IMR-90 (cell line): ENCODE measurements at regions not wholly inside any gene's neighbourhood (a gene's known extent, or its start where the extent isn't known, plus 50 kb on each side); places are given as distances from the start of the nearest gene placed in this dataset.

Experiments
- ATAC-seq: fragments of 200-7000 bp; cut with Tn5 transposase; 2 replicates; pipeline ENCODE4 v1.9.1; 2020; ENCODE audit warnings: low read depth, mild to moderate bottlenecking, moderate library complexity
- BruUV-seq: library from RNA; stranded (reverse); fragments of 400-500 nt; replicated peaks from 2 replicates; lab custom pipeline; 2021; lab: Mats Ljungman, UMichigan
- CTCF ChIA-PET: fragments of 300-600 bp; formaldehyde crosslinking; extraction: SDS; loops from one replicate; lab custom pipeline; 2021; ENCODE audit warnings: antibody characterized with exemption; lab: Yijun Ruan, JAX
- POLR2A ChIA-PET: fragments of 300-600 bp; sonication (Branson Sonifier 250); formaldehyde crosslinking; loops from one replicate; lab custom pipeline; 2022; ENCODE audit warnings: antibody characterized with exemption; ENCODE audit not compliant: unreplicated experiment; lab: Charles Lee
- DNase-seq: peaks from one replicate; pipeline ENCODE4 v3.0.0; 2013
- H2AFZ ChIP-seq: replicated peaks from 2 replicates; pipeline ENCODE3; 2013; ENCODE audit warnings: low read length, mild to moderate bottlenecking; ENCODE audit not compliant: poor library complexity
- H2AK5ac ChIP-seq: 2 replicates; pipeline ENCODE4 v1.6.1; 2013; ENCODE audit warnings: low read depth, low read length, inconsistent platforms
- H2AK9ac ChIP-seq: replicated peaks from 2 replicates; pipeline ENCODE3; 2013; ENCODE audit warnings: mild to moderate bottlenecking, low read depth, low read length, moderate library complexity; ENCODE audit not compliant: poor library complexity
- H2BK120ac ChIP-seq: 2 replicates; pipeline ENCODE4 v1.6.1; 2013; ENCODE audit warnings: low read depth, low read length, inconsistent platforms
- H2BK15ac ChIP-seq: 3 replicates; pipeline ENCODE4 v1.6.1; 2013; ENCODE audit warnings: low read depth, low read length, inconsistent platforms
- H2BK20ac ChIP-seq: 2 replicates; pipeline ENCODE4 v1.6.1; 2013; ENCODE audit warnings: low read depth, mild to moderate bottlenecking, inconsistent platforms, low read length, moderate library complexity
- H2BK5ac ChIP-seq: 2 replicates; pipeline ENCODE4 v1.6.1; 2013; ENCODE audit warnings: mild to moderate bottlenecking, low read depth, low read length, inconsistent platforms; ENCODE audit not compliant: poor library complexity, severe bottlenecking
- H3K14ac ChIP-seq: replicated peaks from 2 replicates; pipeline ENCODE4 v1.6.1; 2013; ENCODE audit warnings: low read depth, low read length, inconsistent platforms
- H3K18ac ChIP-seq: 2 replicates; pipeline ENCODE4 v1.6.1; 2013; ENCODE audit warnings: low read depth, low read length, control low read depth
- H3K23ac ChIP-seq: 2 replicates; pipeline ENCODE4 v1.6.1; 2013; ENCODE audit warnings: low read depth, low read length, inconsistent platforms
- H3K27ac ChIP-seq: 2 replicates; pipeline ENCODE4 v1.5.1; 2013; ENCODE audit warnings: mild to moderate bottlenecking, control low read depth, low read length; ENCODE audit not compliant: insufficient read depth
- H3K27me3 ChIP-seq: 2 replicates; pipeline ENCODE4 v1.6.1; 2013; ENCODE audit warnings: low read length; ENCODE audit not compliant: control insufficient read depth, insufficient read depth
- H3K36me3 ChIP-seq: 2 replicates; pipeline ENCODE4 v1.6.1; 2013; ENCODE audit warnings: low read length, mixed read lengths; ENCODE audit not compliant: control insufficient read depth, insufficient read depth
- H3K4ac ChIP-seq: 2 replicates; pipeline ENCODE4 v1.6.1; 2013; ENCODE audit warnings: low read depth, low read length, inconsistent platforms
- H3K4me1 ChIP-seq: 2 replicates; pipeline ENCODE4 v1.6.1; 2013; ENCODE audit warnings: low read length, mixed read lengths; ENCODE audit not compliant: control insufficient read depth, insufficient read depth
- H3K4me2 ChIP-seq: 2 replicates; pipeline ENCODE4 v1.6.1; 2013; ENCODE audit warnings: low read depth, mild to moderate bottlenecking, control low read depth, low read length, moderate library complexity
- H3K4me3 ChIP-seq: 2 replicates; pipeline ENCODE4 v1.5.1; 2013; ENCODE audit warnings: low read depth, mild to moderate bottlenecking, control low read depth, low read length, moderate library complexity; ENCODE audit not compliant: insufficient read depth
- H3K56ac ChIP-seq: 2 replicates; pipeline ENCODE4 v1.6.1; 2013; ENCODE audit warnings: low read length, inconsistent platforms; ENCODE audit not compliant: insufficient read depth; ENCODE audit errors: extremely low read depth
- H3K79me1 ChIP-seq, 2 experiments: 2 replicates each; pipeline ENCODE4 v1.6.1; 2013; ENCODE audit warnings: low read length in 2 of 2, inconsistent platforms in 1 of 2, low read depth in 1 of 2
- H3K9ac ChIP-seq: 2 replicates; pipeline ENCODE4 v1.6.1; 2013; ENCODE audit warnings: low read depth, low read length, control low read depth
- H3K9me1 ChIP-seq: 2 replicates; pipeline ENCODE4 v1.6.1; 2013; ENCODE audit warnings: low read length, inconsistent platforms; ENCODE audit not compliant: insufficient read depth
- H3K9me3 ChIP-seq: 2 replicates; pipeline ENCODE4 v1.6.1; 2013; ENCODE audit warnings: low read length; ENCODE audit not compliant: control insufficient read depth, insufficient read depth
- H4K20me1 ChIP-seq: 2 replicates; pipeline ENCODE4 v1.6.1; 2013; ENCODE audit warnings: low read length, inconsistent platforms; ENCODE audit not compliant: insufficient read depth
- H4K5ac ChIP-seq: 2 replicates; pipeline ENCODE4 v1.6.1; 2013; ENCODE audit warnings: mild to moderate bottlenecking, low read depth, low read length, control low read depth
- H4K8ac ChIP-seq, 2 experiments: 2 replicates each; pipeline ENCODE4 v1.6.1; 2013; ENCODE audit warnings: low read depth in 2 of 2, low read length in 2 of 2, control low read depth in 1 of 2, inconsistent platforms in 1 of 2
- H4K91ac ChIP-seq: 2 replicates; pipeline ENCODE4 v1.6.1; 2013; ENCODE audit warnings: low read depth, low read length, inconsistent platforms; ENCODE audit not compliant: insufficient read depth
- BHLHE40 ChIP-seq: fragments of 150-350 bp; IDR thresholded peaks from 2 replicates; pipeline ENCODE4 v1.6.1; 2016; ENCODE audit warnings: mild to moderate bottlenecking, low read depth, low read length
- CHD1 ChIP-seq: IDR thresholded peaks from 2 replicates; pipeline ENCODE4 v1.6.1; 2012; ENCODE audit warnings: low read depth, low read length, improper control_type of control experiment
- MAFK ChIP-seq: IDR thresholded peaks from 2 replicates; pipeline ENCODE4 v1.6.1; 2012; ENCODE audit warnings: low read depth, low read length, improper control_type of control experiment
- MXI1 ChIP-seq: IDR thresholded peaks from 2 replicates; pipeline ENCODE4 v1.6.1; 2012; ENCODE audit warnings: low read depth, mild to moderate bottlenecking, low read length, moderate library complexity, borderline replicate concordance
- NFE2L2 ChIP-seq: fragments of 150-350 bp; IDR thresholded peaks from 2 replicates; pipeline ENCODE4 v1.6.1; 2016; ENCODE audit warnings: low read depth, mild to moderate bottlenecking, low read length
- POLR2A ChIP-seq: IDR thresholded peaks from 2 replicates; pipeline ENCODE4 v1.6.1; 2012; ENCODE audit warnings: mild to moderate bottlenecking, low read depth, low read length
- RAD21 ChIP-seq: IDR thresholded peaks from 2 replicates; pipeline ENCODE4 v1.6.1; 2012; ENCODE audit warnings: low read length, improper control_type of control experiment
- WGBS, 2 experiments: methylation state at CpG; one replicate each; pipeline versions ENCODE4 v1.1.5 to v1.1.7; 2013; ENCODE audit warnings: missing lambda C conversion rate in 2 of 2; ENCODE audit not compliant: insufficient read length in 1 of 2; ENCODE audit errors: extremely low coverage in 2 of 2; 5-methylcytosine and 5-hydroxymethylcytosine counted together
- dilution Hi-C: fragments of 300-500 bp; cut with HindIII; formaldehyde crosslinking; loops from one replicate; pipeline ENCODE4 v1.14.3; 2018; ENCODE audit warnings: low sequenced_read_pairs; ENCODE audit not compliant: unreplicated experiment
- in situ Hi-C: fragments of 300-500 bp; cut with MboI; formaldehyde crosslinking; loops from 3 replicates; pipeline ENCODE4 v1.14.3; 2019; ENCODE audit warnings: low sequenced_read_pairs, inconsistent platforms, mixed read lengths
- intact Hi-C: fragments of 100-400 bp; cut with micrococcal nuclease; formaldehyde crosslinking; loops from 2 replicates; pipeline ENCODE4 v1.10.0; 2022
- TF ChIP-seq, protein P1 (sequence below): fragments of 150-350 bp; IDR thresholded peaks from 2 replicates; pipeline ENCODE4 v1.6.1; 2017; ENCODE audit warnings: mild to moderate bottlenecking, antibody characterized with exemption, low read length, low read depth
- TF ChIP-seq, protein P2 (sequence below): fragments of 150-350 bp; IDR thresholded peaks from 2 replicates; pipeline ENCODE4 v1.6.1; 2016; ENCODE audit warnings: low read depth, mild to moderate bottlenecking, low read length, moderate library complexity, borderline replicate concordance

DNA sequence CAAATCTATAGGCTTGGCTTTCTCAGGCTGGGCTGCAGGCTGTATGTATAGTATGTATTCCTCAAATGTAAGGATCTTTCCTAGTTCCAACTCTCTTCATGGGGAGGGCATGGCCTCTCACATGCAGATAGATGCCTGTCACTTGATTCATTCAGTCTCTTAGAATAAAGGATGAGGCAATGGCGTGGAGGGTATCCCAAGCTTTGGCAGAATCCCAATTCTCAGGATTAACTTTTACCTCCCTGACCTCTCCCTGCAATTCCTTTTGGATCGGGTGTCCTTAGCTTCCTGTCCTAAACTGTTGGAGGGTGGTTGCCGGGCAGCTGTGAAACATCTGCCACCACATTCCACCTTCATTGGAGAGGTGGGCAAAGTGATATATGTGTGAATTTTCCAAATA is 80.3 kb downstream of the INSIG2 start:
- Histone ChIP-seq H4K91ac (no peak overlapping the region), H3K4me1 (no peaks in the 10 kb centered on the region), H4K8ac (no peak overlapping the region), H3K18ac (no peak overlapping the region), H2BK15ac (no peak overlapping the region), H2AK9ac (no peak overlapping the region), H3K9me1 (no peaks in the 10 kb centered on the region), H3K4me2 (no peak overlapping the region), H2BK5ac (no peak overlapping the region), H3K27me3 (no peaks in the 10 kb centered on the region), H3K27ac (no peak overlapping the region), H3K23ac (no peak overlapping the region), H3K9me3 (no peaks in the 10 kb centered on the region), H2BK20ac (no peak overlapping the region), H4K5ac (no peak overlapping the region), H2AFZ (no peak overlapping the region), H4K20me1 (no peaks in the 10 kb centered on the region), H2BK120ac (no peak overlapping the region), H3K79me1 (no peaks in the 10 kb centered on the region), H3K14ac (no peak overlapping the region), H3K4ac (no peak overlapping the region), H3K36me3 (no peaks in the 10 kb centered on the region), H3K56ac (no peak overlapping the region), H2AK5ac (no peak overlapping the region), H3K4me3 (no peak overlapping the region), H3K9ac (no peak overlapping the region)
- DNase-seq (no peak), ATAC-seq (no peak)
- TF ChIP-seq CHD1, result no peak
- TF ChIP-seq RAD21, result no peak
- TF ChIP-seq POLR2A, result no peak
- no peak for TF ChIP-seq BHLHE40
- TF ChIP-seq, protein P1, sequence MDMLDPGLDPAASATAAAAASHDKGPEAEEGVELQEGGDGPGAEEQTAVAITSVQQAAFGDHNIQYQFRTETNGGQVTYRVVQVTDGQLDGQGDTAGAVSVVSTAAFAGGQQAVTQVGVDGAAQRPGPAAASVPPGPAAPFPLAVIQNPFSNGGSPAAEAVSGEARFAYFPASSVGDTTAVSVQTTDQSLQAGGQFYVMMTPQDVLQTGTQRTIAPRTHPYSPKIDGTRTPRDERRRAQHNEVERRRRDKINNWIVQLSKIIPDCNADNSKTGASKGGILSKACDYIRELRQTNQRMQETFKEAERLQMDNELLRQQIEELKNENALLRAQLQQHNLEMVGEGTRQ, result no peak
- no peak for TF ChIP-seq MAFK
- no peak for TF ChIP-seq MXI1
- TF ChIP-seq, protein P2, sequence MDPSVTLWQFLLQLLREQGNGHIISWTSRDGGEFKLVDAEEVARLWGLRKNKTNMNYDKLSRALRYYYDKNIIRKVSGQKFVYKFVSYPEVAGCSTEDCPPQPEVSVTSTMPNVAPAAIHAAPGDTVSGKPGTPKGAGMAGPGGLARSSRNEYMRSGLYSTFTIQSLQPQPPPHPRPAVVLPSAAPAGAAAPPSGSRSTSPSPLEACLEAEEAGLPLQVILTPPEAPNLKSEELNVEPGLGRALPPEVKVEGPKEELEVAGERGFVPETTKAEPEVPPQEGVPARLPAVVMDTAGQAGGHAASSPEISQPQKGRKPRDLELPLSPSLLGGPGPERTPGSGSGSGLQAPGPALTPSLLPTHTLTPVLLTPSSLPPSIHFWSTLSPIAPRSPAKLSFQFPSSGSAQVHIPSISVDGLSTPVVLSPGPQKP, result no peak
- TF ChIP-seq NFE2L2, result no peak
- ChIA-PET POLR2A (no interaction called here), CTCF (interaction anchor here (1.2 kb wide), 1 partner anchor 14 kb away, joined by 3 read pairs; no protein-coding TSS in a partner anchor)
- in situ Hi-C loops (no loop called here), intact Hi-C loops (no loop called here), dilution Hi-C loops (no loop called here)
- BruUV-seq, result no TSS peak
- no CpG with 5 or more reads among the region's 3 CpGs for WGBS, 2 experiments
